ENCODE measurements at regions not wholly inside any gene's neighbourhood (a gene's known extent, or its start where the extent isn't known, plus 50 kb on each side); places are given as distances from the start of the nearest gene placed in this dataset.

GRCh38 chr9:88326936-88327335 is 61.3 kb upstream of the SPIN1 start:
- no peak for DNase-seq

GRCh38 chr9:88326015-88326414 is 62.2 kb upstream of the SPIN1 start:
- no peak for DNase-seq

GRCh38 chr9:88322906-88323566 is 65.2 kb upstream of the SPIN1 start:
- DNase-seq: peak; percentile 64

GRCh38 chr9:88321764-88322163 is 66.5 kb upstream of the SPIN1 start:
- no peak for DNase-seq

GRCh38 chr9:88320748-88321415 is 67.4 kb upstream of the SPIN1 start:
- no peak for DNase-seq

- no peak for DNase-seq
These were observed 68.1 kb upstream of the SPIN1 start for GRCh38 chr9:88319936-88320747.

- DNase-seq: peak; percentile 50
These were observed 74.7 kb upstream of the SPIN1 start for GRCh38 chr9:88313364-88314220.

GRCh38 chr9:88312517-88313103 is 75.6 kb upstream of the SPIN1 start:
- peak; percentile 8 for DNase-seq

- no peak for DNase-seq
These were observed 76.2 kb upstream of the SPIN1 start for GRCh38 chr9:88312045-88312444.

- no peak for DNase-seq
These were observed 77.8 kb upstream of the SPIN1 start for GRCh38 chr9:88310310-88310980.

- DNase-seq: no peak
These were observed 79.2 kb upstream of the SPIN1 start for GRCh38 chr9:88308831-88309560.

GRCh38 chr9:88307136-88307535 is 81.1 kb upstream of the SPIN1 start:
- no peak for DNase-seq

GRCh38 chr9:88303721-88304451 is 84.4 kb upstream of the SPIN1 start:
- no peak for DNase-seq

- no peak for DNase-seq
These were observed 85.5 kb upstream of the SPIN1 start for GRCh38 chr9:88302579-88303324.

- no peak for DNase-seq
These were observed 87.7 kb upstream of the SPIN1 start for GRCh38 chr9:88300556-88300955.

- DNase-seq: no peak
These were observed 96.4 kb upstream of the SPIN1 start for GRCh38 chr9:88291856-88292255.

- no peak for DNase-seq
These were observed 97.2 kb upstream of the SPIN1 start for GRCh38 chr9:88291056-88291455.

GRCh38 chr9:88289532-88289931 is 98.7 kb upstream of the SPIN1 start:
- DNase-seq: no peak

GRCh38 chr9:88287972-88288371 is 100.3 kb upstream of the SPIN1 start:
- no peak for DNase-seq

Data from CD4-positive, alpha-beta T cell treated with Interleukin-6 for 4 hours (primary cell).